HPDE6-E6E7 (cell line): ENCODE measurements at regions not wholly inside any gene's neighbourhood (a gene's known extent, or its start where the extent isn't known, plus 50 kb on each side); places are given as distances from the start of the nearest gene placed in this dataset.
A peak's percentile ranks its signal among the peaks of the same experiment; 100 is the strongest.
"Not testable (repeated sequence)": the region's sequence is repeated elsewhere in the genome, so short reads cannot be mapped to it uniquely, and the experiment has no call there.

Source experiments
- DNase-seq: peaks from one replicate; pipeline ENCODE4 v3.0.0; 2011; ENCODE audit warnings: missing footprints; ENCODE audit errors: extremely low spot score

GRCh38 chr4:27075603-27076002, 215.0 kb downstream of the STIM2 start:
- not testable (repeated sequence) for DNase-seq

- DNase-seq = no peak
Measured at GRCh38 chr4:27078934-27079455, 218.4 kb downstream of the STIM2 start.

DNA sequence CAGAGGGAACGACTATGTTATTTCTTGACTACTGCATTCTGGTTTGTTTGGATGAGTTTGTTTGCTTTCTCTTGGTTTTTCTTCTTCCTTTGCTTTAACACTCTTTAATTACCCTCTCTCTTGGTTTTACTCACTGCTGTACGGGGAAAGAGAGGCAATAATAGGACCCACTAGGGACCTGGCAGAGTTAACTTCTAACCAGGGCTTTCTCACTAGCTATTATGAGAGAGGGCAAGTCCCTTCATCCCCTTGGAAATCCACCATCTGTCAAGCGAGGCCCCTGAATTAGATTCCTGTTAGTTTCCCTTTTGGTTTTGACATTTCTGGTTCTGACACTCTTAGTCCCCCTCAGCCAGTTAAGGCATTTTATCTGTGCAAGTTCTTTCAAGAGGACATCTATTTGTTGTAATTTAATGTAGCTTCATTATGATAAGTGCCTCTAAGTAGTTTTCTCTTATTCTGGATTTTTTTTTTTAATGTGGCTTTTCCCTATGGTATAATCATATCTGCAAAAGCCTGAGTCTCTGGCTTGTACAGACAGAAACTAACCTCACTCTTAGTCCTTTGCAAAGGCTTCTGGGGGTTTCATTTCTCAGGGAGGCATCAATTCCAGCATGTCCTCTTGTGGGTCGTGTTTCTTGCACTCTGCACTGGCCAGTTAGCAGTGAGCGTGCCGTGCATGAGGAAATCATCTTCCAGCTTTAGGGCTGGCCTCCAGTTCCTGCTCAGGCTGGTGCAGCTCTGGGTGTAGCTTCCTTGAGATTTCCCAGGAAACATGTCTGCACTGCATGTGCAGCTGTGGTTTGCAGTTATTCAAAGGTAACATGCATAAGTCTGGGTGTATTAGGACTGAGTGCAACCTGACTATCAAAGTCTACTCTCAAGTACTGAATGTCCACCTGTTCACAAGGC, 221.3 kb downstream of the STIM2 start:
- DNase-seq = no peak

DNA sequence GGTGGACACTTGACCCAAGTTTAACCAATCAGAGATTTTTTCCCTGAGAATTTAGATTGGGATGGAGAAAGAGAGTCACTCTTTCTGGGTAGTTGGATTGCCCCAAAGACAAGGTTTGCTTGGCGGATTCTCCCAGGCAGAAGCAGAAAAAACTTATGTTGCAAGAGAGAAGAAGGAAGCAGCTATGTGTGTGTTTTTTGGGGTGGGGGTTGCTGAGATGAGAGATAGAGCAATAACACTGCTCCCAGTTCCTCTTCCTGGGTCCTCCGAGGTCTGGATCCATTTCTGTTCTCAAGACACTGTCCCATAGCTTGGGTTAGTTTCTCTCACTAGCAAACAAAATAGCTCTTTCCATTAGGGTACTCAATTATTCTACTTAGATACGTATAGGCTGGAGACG, 222.1 kb downstream of the STIM2 start:
- no peak for DNase-seq

- peak; percentile 15 for DNase-seq
Measured at GRCh38 chr4:27084685-27085361, 224.2 kb downstream of the STIM2 start.

DNA sequence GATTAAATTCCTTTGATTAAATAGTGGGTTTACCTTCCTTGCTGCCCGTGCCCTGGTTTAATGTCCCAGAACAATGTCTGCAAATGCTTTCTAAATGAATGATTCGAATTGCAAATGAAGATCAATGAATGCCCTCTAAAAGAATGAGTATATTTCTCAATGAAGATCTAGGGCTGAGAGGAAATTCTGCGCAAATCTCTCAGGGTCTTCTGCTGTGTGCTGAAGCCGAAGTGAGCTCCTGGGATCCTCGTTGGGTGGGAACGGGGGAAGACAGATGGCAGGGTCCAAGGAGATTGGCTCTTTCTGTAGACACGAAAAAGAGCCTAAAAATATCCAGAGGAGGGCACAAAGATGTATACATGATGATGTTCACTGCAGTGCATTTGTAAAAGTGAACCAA, 224.8 kb downstream of the STIM2 start:
- no peak for DNase-seq

DNA sequence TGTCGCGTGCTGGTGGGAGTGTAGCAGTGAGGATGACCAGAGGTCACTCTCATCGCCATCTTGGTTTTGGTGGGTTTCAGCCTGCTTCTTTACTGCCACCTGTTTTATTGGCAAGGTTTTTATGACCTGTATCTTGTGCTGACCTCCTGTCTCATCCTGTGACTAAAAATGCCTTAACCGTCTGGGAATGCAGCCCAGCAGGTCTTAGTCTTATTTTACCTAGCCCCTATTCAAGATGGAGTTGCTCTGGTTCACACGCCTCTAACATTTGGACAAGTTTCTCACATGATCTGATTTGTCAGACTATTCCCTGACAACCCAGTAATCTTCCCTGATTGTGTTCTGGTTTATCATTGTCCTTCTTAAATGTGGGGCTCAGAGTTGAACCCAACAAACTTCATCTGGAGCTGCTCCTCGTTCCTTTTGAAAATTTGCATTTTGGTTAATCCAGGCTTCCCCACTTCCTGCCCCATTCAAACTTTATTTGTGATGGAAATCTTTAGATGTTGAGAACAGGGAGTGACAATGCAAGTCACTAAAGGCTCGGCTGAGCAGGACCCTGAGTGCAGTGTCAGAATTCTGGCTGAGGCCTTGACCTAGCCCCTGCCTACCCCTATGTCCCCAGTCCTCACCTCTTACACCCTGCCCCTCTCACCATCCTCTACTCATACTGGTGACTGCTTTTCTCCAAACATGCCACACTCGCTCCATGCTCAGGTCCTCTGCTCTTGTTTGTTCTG, 226.8 kb downstream of the STIM2 start:
- DNase-seq = no peak

GRCh38 chr4:27088491-27088890, 227.8 kb downstream of the STIM2 start:
- no peak for DNase-seq

DNA sequence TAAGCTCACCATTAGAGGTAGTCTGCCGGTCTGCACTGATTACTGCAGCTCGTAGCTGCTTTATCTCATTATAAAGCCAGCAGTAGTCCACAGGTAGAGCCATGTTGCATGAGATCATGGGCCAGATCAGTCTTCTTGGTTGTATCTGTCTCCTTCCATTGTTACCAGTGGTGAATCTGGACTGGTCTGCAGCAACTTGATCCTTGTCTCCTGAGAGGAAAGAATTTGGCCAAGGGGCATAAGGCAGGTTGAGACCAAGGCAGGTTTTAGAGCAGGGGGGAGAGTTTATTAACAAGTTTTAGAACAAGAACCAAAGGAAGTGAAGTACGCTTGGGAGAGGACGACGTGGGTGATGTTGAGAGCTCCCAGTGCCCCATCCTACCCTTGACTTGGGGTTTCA, 228.5 kb downstream of the STIM2 start:
- no peak for DNase-seq

DNA sequence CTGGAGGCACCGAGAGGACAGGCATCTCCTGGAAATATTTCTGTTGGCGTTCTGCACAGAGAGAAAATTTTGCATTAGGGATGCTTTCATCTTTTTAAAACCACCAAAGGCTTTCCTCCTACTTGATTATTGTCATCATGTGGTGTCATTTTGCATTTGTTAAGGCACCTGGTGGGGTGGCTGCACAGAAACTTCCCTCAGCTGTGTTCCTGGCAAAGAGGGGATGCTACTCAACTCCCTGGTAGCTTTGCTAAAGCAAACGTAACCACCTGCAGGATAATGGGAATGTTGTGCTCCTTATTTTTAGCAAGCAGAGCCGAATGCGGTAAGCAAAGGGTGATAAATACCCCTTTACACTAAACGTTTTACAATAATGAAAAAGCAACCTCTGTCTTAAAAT, 229.8 kb downstream of the STIM2 start:
- DNase-seq = no peak

GRCh38 chr4:27094224-27094623, 233.6 kb downstream of the STIM2 start:
- DNase-seq = no peak

DNA sequence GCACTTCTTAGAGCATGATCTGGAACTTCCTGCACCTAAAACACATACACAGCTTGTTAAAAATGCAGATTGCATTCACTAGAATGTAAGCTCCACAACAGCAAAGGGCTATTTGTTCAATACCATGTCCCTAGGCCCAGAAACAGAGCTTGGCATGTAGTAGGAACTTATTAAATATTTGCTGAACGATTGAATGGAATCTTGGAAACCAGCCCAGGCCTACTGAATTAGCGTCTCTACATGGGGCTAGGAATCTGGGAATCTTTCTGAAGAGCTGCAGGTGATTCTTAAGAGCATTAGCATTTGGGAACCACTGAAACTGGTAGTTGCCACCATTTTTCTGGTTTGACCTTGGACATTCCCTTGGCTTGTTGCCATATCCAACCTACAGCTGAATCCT, 234.1 kb downstream of the STIM2 start:
- DNase-seq = no peak

DNA sequence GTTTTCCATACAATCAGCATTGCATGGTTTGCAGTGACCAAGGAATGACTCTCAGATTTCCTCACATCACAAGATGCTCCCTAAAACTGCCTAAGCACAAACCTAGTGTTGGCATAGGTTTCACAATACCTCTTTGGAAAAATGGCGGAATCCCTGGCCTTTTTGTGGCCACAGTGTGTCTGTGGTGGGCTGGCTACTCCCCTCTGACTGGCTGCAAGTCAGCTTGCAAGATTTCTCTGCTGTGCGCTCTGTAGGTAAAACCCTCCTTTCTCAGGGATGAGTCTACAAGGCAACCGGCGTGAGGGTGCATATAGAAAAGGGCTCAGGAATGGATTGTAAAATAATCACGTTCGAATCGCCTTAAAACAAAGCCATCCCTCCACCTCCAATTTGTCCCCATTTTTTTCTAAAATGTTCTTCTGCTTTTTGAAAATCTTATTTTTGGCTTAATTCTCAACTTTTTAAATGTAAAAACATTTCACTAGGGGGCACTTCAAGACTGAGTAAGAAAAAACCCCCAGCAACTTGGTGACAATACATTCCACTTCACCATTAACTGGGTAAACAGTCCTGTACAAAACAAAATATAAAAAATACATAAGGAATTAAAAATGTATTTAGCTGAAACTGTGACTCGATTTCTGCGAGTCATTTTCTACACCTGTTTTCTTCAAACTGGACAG, 235.6 kb downstream of the STIM2 start:
- no peak for DNase-seq

DNA sequence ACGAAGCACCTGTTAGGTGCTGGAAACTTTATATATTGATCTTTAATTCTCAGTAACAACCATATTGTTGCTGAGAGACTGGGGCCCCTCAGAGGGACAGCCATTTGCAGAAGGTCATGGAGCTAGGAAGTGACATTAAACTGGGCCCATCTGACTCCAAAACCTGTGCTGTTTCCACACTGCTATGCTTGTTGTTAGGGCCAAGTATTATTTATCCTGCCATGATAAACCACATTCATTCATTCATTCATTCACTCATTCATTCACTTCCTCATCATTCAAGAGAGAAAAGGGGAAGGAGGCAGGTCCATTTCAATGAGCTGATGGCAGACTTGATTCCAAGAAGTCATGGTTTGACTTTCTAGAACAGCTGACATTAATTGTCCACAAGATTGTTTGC, 237.4 kb downstream of the STIM2 start:
- no peak for DNase-seq

DNA sequence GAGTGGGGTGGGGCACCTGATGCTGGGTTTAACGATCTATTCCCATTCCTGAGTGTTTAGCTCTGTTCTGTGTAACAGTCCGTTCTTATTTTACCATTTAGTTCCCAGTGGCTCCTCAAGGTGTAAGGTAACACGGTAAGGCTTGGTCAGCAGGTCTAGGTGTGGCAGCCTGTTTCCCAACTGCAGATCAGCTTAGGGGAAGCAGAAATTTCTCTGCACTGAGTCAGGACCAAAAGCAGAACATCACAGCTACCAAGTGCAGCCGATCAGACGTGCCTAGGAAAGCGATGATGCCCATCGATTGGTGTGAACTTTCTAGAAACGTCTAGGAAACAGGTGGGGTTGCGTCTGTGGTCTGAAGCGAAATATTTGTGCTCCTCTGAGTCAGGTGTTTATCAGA, 240.1 kb downstream of the STIM2 start:
- DNase-seq = peak; percentile 58

DNA sequence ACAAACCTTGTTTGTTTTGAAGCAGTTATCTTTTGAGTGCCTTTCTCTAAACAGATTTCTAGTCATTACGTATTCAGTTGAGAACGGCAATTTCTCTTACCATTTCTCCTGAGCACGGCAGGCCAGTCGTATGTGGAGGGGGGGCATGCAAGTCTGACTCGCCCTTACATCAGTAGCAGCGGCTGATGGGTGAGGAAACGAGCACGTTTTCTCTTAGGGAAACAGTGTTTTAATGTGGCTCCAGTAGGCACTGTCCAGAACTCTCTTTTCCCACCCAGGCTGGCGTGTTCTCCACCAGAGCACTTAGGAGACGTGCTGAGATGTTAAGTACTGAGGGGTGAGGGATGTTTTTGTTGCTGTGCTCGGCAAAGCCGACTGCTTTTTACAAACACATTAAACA, 240.5 kb downstream of the STIM2 start:
- no peak for DNase-seq

GRCh38 chr4:27101561-27101960, 240.9 kb downstream of the STIM2 start:
- DNase-seq = no peak

DNA sequence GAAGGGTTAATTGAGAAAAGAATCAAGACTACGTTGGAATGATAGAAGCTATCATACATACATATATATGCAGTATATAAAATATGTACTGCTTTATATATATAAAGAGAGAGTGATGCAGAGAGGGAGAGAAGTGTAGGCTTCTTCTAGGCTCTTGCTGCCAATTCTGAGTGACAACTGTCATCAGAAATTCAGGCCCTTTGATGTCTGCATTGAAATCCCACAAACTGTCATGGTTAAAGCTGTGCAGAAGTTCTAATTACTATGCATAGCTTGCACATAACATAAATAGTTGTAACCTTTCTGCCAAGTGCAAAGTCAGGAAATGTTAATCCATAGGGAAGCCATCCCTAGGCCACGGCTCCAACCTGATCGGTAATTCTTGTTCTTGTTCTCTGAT, 251.0 kb downstream of the STIM2 start:
- DNase-seq = no peak

DNA sequence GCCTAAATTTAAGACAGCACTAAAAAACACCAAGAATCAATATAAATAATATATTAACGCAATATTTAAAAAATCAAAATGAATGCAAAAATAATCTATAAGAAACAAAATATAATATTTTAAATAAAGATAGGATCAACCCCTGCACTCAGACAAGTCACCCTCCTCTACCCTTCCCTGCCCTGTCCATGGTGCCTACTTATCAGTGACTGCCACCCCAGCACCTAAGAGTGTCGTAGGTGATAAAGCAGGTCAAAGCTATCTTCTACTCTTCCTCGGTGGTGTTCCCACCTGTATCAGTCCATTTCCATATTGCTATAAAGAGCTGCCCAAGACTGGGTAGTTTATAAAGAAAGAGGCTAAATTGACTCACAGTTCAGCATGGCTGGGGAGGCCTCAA, 251.9 kb downstream of the STIM2 start:
- DNase-seq = no peak

GRCh38 chr4:27115221-27115620, 254.6 kb downstream of the STIM2 start:
- DNase-seq = no peak

GRCh38 chr4:27117453-27117852, 256.8 kb downstream of the STIM2 start:
- no peak for DNase-seq

DNA sequence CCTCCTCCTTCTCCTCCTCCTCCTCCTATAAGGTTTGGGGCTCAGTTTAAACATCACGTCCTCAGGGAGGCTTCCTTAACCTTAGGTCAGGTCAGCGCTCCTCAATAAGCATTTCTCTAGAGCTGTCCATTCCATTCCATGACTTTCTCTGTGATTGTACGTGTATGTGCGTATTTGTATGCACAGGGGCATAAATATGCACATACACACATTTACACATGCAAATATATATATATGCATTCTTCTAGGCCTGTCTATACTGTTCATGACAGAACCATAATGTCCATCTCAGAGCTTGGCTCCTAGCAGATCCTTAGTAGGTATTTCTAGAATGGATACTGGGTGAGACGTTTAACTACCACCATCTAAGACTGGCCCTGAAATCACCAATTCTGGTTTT, 258.6 kb downstream of the STIM2 start:
- DNase-seq = no peak
